SK-N-SH treated with all-trans-retinoic acid at 6 μM for 48 hours (cell line): ENCODE measurements at regions not wholly inside any gene's neighbourhood (a gene's known extent, or its start where the extent isn't known, plus 50 kb on each side); places are given as distances from the start of the nearest gene placed in this dataset.

Source experiments
- ATAC-seq: fragments of 200-7000 bp; cut with Tn5 transposase; 3 replicates; pipeline ENCODE4 v1.9.1; 2020; ENCODE audit warnings: mild to moderate bottlenecking, moderate library complexity
- ARNTL ChIP-seq: fragments of 450-650 bp; formaldehyde crosslinking; IDR thresholded peaks from 2 replicates; pipeline ENCODE4 v1.5.0; 2020; ENCODE audit warnings: low read depth, mild to moderate bottlenecking, moderate library complexity, borderline replicate concordance
- BACH2 ChIP-seq: fragments of 250-450 bp; sonication (Bioruptor Pico); IDR thresholded peaks from 2 replicates; pipeline ENCODE4 v1.9.0; 2021; ENCODE audit warnings: mild to moderate bottlenecking, borderline replicate concordance
- CREB5 ChIP-seq: fragments of 250-450 bp; sonication (Bioruptor Pico); IDR thresholded peaks from 2 replicates; pipeline ENCODE4 v1.5.1; 2020; ENCODE audit warnings: low read depth, mild to moderate bottlenecking, moderate library complexity
- CSDC2 ChIP-seq: fragments of 250-450 bp; sonication (Bioruptor Pico); IDR thresholded peaks from 2 replicates; pipeline ENCODE4 v1.5.0; 2020; ENCODE audit warnings: mild to moderate bottlenecking, moderate library complexity
- CSRNP3 ChIP-seq: fragments of 250-450 bp; sonication (Bioruptor Pico); IDR thresholded peaks from 2 replicates; pipeline ENCODE4 v1.5.1; 2021; ENCODE audit warnings: mild to moderate bottlenecking, moderate library complexity
- ESRRG ChIP-seq: fragments of 250-450 bp; sonication (Bioruptor Pico); IDR thresholded peaks from 2 replicates; pipeline ENCODE4 v1.6.1; 2021; ENCODE audit warnings: mild to moderate bottlenecking
- GLIS3 ChIP-seq: fragments of 250-450 bp; sonication (Bioruptor Pico); IDR thresholded peaks from 2 replicates; pipeline ENCODE4 v1.5.0; 2020; ENCODE audit warnings: mild to moderate bottlenecking, moderate library complexity
- ISL1 ChIP-seq: fragments of 250-450 bp; sonication (Bioruptor Pico); IDR thresholded peaks from 2 replicates; pipeline ENCODE4 v2.1.2; 2022; ENCODE audit warnings: mild to moderate bottlenecking, moderate library complexity
- OSR1 ChIP-seq: fragments of 250-450 bp; sonication (Bioruptor Pico); IDR thresholded peaks from 2 replicates; pipeline ENCODE4 v1.8.0; 2022; ENCODE audit warnings: moderate library complexity, mild to moderate bottlenecking, inconsistent platforms
- PATZ1 ChIP-seq: fragments of 250-450 bp; sonication (Bioruptor Pico); IDR thresholded peaks from 2 replicates; pipeline ENCODE4 v1.8.0; 2020; ENCODE audit warnings: mild to moderate bottlenecking, moderate library complexity, borderline replicate concordance
- POU6F1 ChIP-seq: fragments of 250-450 bp; sonication (Bioruptor Pico); IDR thresholded peaks from 2 replicates; pipeline ENCODE4 v1.8.0; 2021; ENCODE audit warnings: low read depth, mild to moderate bottlenecking, moderate library complexity, borderline replicate concordance
- PPARA ChIP-seq: fragments of 250-450 bp; sonication (Bioruptor Pico); IDR thresholded peaks from 2 replicates; pipeline ENCODE4 v1.5.0; 2020; ENCODE audit warnings: mild to moderate bottlenecking, borderline replicate concordance
- RARB ChIP-seq: fragments of 250-450 bp; sonication (Bioruptor Pico); IDR thresholded peaks from 2 replicates; pipeline ENCODE4 v1.8.0; 2021; ENCODE audit warnings: mild to moderate bottlenecking, moderate library complexity
- SNAI2 ChIP-seq: fragments of 250-450 bp; sonication (Bioruptor Pico); IDR thresholded peaks from 2 replicates; pipeline ENCODE4 v1.5.0; 2020; ENCODE audit warnings: mild to moderate bottlenecking, moderate library complexity
- TOX ChIP-seq: fragments of 250-450 bp; sonication (Bioruptor Pico); IDR thresholded peaks from 2 replicates; pipeline ENCODE4 v1.8.0; 2021; ENCODE audit warnings: mild to moderate bottlenecking, moderate library complexity, borderline replicate concordance
- TSHZ2 ChIP-seq: fragments of 250-450 bp; sonication (Bioruptor Pico); IDR thresholded peaks from 2 replicates; pipeline ENCODE4 v1.5.0; 2020; ENCODE audit warnings: mild to moderate bottlenecking, moderate library complexity
- ZC3H10 ChIP-seq: fragments of 250-450 bp; sonication (Bioruptor Pico); IDR thresholded peaks from 2 replicates; pipeline ENCODE4 v1.5.1; 2021; ENCODE audit warnings: mild to moderate bottlenecking, moderate library complexity
- ZFP3 ChIP-seq: fragments of 250-450 bp; sonication (Bioruptor Pico); IDR thresholded peaks from 2 replicates; pipeline ENCODE4 v1.5.0; 2020; ENCODE audit warnings: mild to moderate bottlenecking, moderate library complexity
- ZFP30 ChIP-seq: fragments of 450-650 bp; formaldehyde crosslinking; IDR thresholded peaks from 2 replicates; pipeline ENCODE4 v1.5.0; 2022; ENCODE audit warnings: mild to moderate bottlenecking, moderate library complexity
- ZNF70 ChIP-seq: fragments of 450-650 bp; formaldehyde crosslinking; IDR thresholded peaks from 2 replicates; pipeline ENCODE4 v1.5.0; 2020; ENCODE audit warnings: mild to moderate bottlenecking, moderate library complexity
- ZNF8 ChIP-seq: fragments of 450-650 bp; formaldehyde crosslinking; IDR thresholded peaks from 2 replicates; pipeline ENCODE4 v1.5.0; 2020; ENCODE audit warnings: mild to moderate bottlenecking, moderate library complexity

GRCh38 chr6:112725541-112726085 lies 378.5 kb downstream of the RFPL4B start:
- TF ChIP-seq TSHZ2 (CRISPR knock-in tag), result no peak
- no peak for TF ChIP-seq CREB5
- no peak for TF ChIP-seq OSR1 (CRISPR knock-in tag)
- no peak for TF ChIP-seq RARB (CRISPR knock-in tag)
- no peak for TF ChIP-seq SNAI2 (CRISPR knock-in tag)
- TF ChIP-seq ZC3H10, result no peak
- no peak for TF ChIP-seq PPARA (CRISPR knock-in tag)
- no peak for TF ChIP-seq CSRNP3
- no peak for TF ChIP-seq ZFP30
- no peak for TF ChIP-seq ESRRG (CRISPR knock-in tag)
- no peak for TF ChIP-seq CSDC2 (CRISPR knock-in tag)
- TF ChIP-seq ISL1 (CRISPR knock-in tag), result no peak
- TF ChIP-seq BACH2, result no peak
- ATAC-seq, result no peak

- no peak for ATAC-seq
- TF ChIP-seq TOX (CRISPR knock-in tag), result no peak
- no peak for TF ChIP-seq BACH2
- no peak for TF ChIP-seq ZFP3 (CRISPR knock-in tag)
- no peak for TF ChIP-seq ARNTL (CRISPR knock-in tag)
- no peak for TF ChIP-seq OSR1 (CRISPR knock-in tag)
- TF ChIP-seq ZFP30, result no peak
- TF ChIP-seq ISL1 (CRISPR knock-in tag), result no peak
- no peak for TF ChIP-seq ZNF8 (CRISPR knock-in tag)
- no peak for TF ChIP-seq CSRNP3
- no peak for TF ChIP-seq PATZ1 (CRISPR knock-in tag)
- TF ChIP-seq GLIS3 (CRISPR knock-in tag), result no peak
- TF ChIP-seq PPARA (CRISPR knock-in tag), result no peak
- TF ChIP-seq ZNF70 (CRISPR knock-in tag), result no peak
- no peak for TF ChIP-seq ESRRG (CRISPR knock-in tag)
- no peak for TF ChIP-seq SNAI2 (CRISPR knock-in tag)
Measured at GRCh38 chr6:112735129-112735528, 388.0 kb downstream of the RFPL4B start.

- ATAC-seq, result no peak
- TF ChIP-seq ZFP3 (CRISPR knock-in tag) (no peak), ZC3H10 (no peak), PPARA (CRISPR knock-in tag) (no peak), ESRRG (CRISPR knock-in tag) (no peak), ISL1 (CRISPR knock-in tag) (no peak), GLIS3 (CRISPR knock-in tag) (no peak), BACH2 (no peak), TOX (CRISPR knock-in tag) (no peak), OSR1 (CRISPR knock-in tag) (no peak), POU6F1 (CRISPR knock-in tag) (no peak), CREB5 (no peak), PATZ1 (CRISPR knock-in tag) (no peak), RARB (CRISPR knock-in tag) (no peak)
Measured at GRCh38 chr6:112739766-112740165, 392.6 kb downstream of the RFPL4B start.
